ENCODE measurements at regions not wholly inside any gene's neighbourhood (a gene's known extent, or its start where the extent isn't known, plus 50 kb on each side); places are given as distances from the start of the nearest gene placed in this dataset.

DNA sequence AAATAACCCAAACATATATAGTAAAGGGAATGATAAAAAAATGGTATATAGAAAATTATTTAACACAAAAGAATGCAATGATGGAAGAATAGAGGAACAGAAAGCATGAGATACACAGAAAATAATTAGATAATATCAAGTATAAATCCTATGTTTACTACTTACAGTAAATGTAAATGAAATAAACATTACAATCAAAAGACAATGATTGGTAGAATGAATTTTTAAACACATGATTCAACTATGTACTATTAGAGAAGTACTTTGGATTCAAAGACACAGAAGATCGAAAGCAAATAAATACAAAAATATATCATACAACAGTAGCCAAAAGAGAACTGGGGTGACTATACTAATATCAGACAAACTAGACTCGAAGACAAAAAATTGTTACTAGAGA is 97.6 kb upstream of the PARD3B start:
- Histone ChIP-seq H3K4me2 (ENCODE audit: low read length) (no peak overlapping the region), H3K4me1 (ENCODE audit: insufficient read depth, low read length) (peaks cover 7% of the 10 kb centered on the region), H4K20me1 (ENCODE audit: insufficient read depth, low read length) (no peaks in the 10 kb centered on the region), H3K27me3 (ENCODE audit: insufficient read depth, low read length) (no peaks in the 10 kb centered on the region), H2AFZ (ENCODE audit: low read depth, low read length) (no peak overlapping the region), H3K4me3 (ENCODE audit: insufficient read depth, low read depth, low read length) (no peak overlapping the region), H3K9ac (ENCODE audit: low read length) (no peak overlapping the region), H3K27ac (ENCODE audit: low read depth, low read length) (no peak overlapping the region), H3K36me3 (ENCODE audit: insufficient read depth, low read length) (no peaks in the 10 kb centered on the region), H3K79me2 (ENCODE audit: insufficient read depth, low read length) (no peaks in the 10 kb centered on the region), H3K9me3 (ENCODE audit: insufficient read depth, low read depth, low read length) (no peaks in the 10 kb centered on the region)
- no peak for TF ChIP-seq EZH2 (IDR thresholded peaks at IDR 0.05; ENCODE audit: insufficient read depth, low read length)
- TF ChIP-seq, protein P1, sequence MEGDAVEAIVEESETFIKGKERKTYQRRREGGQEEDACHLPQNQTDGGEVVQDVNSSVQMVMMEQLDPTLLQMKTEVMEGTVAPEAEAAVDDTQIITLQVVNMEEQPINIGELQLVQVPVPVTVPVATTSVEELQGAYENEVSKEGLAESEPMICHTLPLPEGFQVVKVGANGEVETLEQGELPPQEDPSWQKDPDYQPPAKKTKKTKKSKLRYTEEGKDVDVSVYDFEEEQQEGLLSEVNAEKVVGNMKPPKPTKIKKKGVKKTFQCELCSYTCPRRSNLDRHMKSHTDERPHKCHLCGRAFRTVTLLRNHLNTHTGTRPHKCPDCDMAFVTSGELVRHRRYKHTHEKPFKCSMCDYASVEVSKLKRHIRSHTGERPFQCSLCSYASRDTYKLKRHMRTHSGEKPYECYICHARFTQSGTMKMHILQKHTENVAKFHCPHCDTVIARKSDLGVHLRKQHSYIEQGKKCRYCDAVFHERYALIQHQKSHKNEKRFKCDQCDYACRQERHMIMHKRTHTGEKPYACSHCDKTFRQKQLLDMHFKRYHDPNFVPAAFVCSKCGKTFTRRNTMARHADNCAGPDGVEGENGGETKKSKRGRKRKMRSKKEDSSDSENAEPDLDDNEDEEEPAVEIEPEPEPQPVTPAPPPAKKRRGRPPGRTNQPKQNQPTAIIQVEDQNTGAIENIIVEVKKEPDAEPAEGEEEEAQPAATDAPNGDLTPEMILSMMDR (IDR thresholded peaks at IDR 0.05; ENCODE audit: insufficient read depth, low read depth, low read length) = no peak
- Mint-ChIP-seq H3K27ac (ENCODE audit: unreplicated experiment) (no peak overlapping the region), H3K4me1 (ENCODE audit: low read depth, unreplicated experiment) (peaks cover 21% of the 10 kb centered on the region), H3K27me3 (ENCODE audit: low read depth, unreplicated experiment) (no peaks in the 10 kb centered on the region), H3K4me3 (ENCODE audit: unreplicated experiment) (no peak overlapping the region), H3K36me3 (ENCODE audit: low read depth, unreplicated experiment) (no peaks in the 10 kb centered on the region), H3K9me3 (ENCODE audit: unreplicated experiment) (no peaks in the 10 kb centered on the region)
- FAIRE-seq (no peak), DNase-seq (ENCODE audit: low read depth) (no peak)

DNA sequence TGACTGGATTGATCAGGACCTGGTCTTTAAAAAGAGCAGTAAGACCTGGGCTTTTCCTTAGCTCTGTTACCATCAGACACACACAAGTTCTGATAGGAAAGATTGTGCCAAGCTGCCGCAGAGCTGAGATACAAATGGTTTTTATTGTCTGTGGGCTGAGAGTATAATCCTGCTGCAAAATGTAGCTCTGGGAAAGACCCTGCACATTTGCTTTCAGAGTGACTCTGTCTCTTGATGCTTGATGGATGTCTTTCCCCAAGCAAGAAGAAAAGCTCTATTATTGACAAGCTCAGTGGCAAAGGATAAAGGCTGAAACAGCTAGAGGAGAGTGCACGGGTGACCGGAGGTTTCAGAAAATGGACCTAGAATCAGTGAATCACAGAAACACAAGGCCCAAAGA is 95.3 kb upstream of the PARD3B start:
- Histone ChIP-seq H3K27me3 (ENCODE audit: insufficient read depth, low read length) (no peaks in the 10 kb centered on the region), H3K27ac (ENCODE audit: low read depth, low read length) (no peak overlapping the region), H2AFZ (ENCODE audit: low read depth, low read length) (no peak overlapping the region), H3K9me3 (ENCODE audit: insufficient read depth, low read depth, low read length) (no peaks in the 10 kb centered on the region), H3K4me1 (ENCODE audit: insufficient read depth, low read length) (peaks cover 11% of the 10 kb centered on the region), H4K20me1 (ENCODE audit: insufficient read depth, low read length) (no peaks in the 10 kb centered on the region), H3K4me3 (ENCODE audit: insufficient read depth, low read depth, low read length) (no peak overlapping the region), H3K79me2 (ENCODE audit: insufficient read depth, low read length) (no peaks in the 10 kb centered on the region), H3K4me2 (ENCODE audit: low read length) (no peak overlapping the region), H3K36me3 (ENCODE audit: insufficient read depth, low read length) (no peaks in the 10 kb centered on the region), H3K9ac (ENCODE audit: low read length) (no peak overlapping the region)
- no peaks in the 10 kb centered on the region for H3K9me3 Mint-ChIP-seq (ENCODE audit: unreplicated experiment)
- peak overlapping the region; percentile 23 for H3K27ac Mint-ChIP-seq (ENCODE audit: unreplicated experiment)
- no peaks in the 10 kb centered on the region for H3K27me3 Mint-ChIP-seq (ENCODE audit: low read depth, unreplicated experiment)
- no peak for DNase-seq (ENCODE audit: low read depth)
- TF ChIP-seq, protein P1 (IDR thresholded peaks at IDR 0.05; ENCODE audit: insufficient read depth, low read depth, low read length) = no peak
- TF ChIP-seq EZH2 (IDR thresholded peaks at IDR 0.05; ENCODE audit: insufficient read depth, low read length) = no peak
- no peak overlapping the region for H3K4me3 Mint-ChIP-seq (ENCODE audit: unreplicated experiment)
- H3K4me1 Mint-ChIP-seq (ENCODE audit: low read depth, unreplicated experiment) = peaks cover 33% of the 10 kb centered on the region
- no peak for FAIRE-seq
- no peaks in the 10 kb centered on the region for H3K36me3 Mint-ChIP-seq (ENCODE audit: low read depth, unreplicated experiment)

DNA sequence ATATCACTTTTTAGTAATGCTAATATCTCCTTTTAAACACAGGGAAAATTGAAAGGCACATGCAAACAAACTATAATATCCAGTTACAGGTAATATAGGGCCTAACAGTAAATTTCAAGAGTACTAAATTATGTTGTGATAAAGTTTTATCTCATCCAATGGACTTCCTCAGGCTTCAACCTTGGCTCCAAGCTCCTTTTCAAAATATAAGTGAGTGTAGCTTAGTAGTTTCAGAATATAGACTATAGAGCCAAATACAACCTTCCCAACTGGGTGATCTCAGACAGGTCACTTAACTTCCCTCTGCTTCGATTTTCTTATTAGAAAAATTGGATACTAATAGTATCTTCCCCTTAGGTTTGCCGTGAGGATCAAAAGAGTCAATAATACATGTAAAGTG is 93.5 kb upstream of the PARD3B start:
- H3K9me3 Mint-ChIP-seq (ENCODE audit: unreplicated experiment) = no peaks in the 10 kb centered on the region
- no peak for TF ChIP-seq EZH2 (IDR thresholded peaks at IDR 0.05; ENCODE audit: insufficient read depth, low read length)
- TF ChIP-seq, protein P1 (IDR thresholded peaks at IDR 0.05; ENCODE audit: insufficient read depth, low read depth, low read length) = no peak
- peak overlapping the region; percentile 97 for H3K27ac Mint-ChIP-seq (ENCODE audit: unreplicated experiment)
- peak overlapping the region; percentile 91 for H3K27ac ChIP-seq (ENCODE audit: low read depth, low read length)
- peak; percentile 32 for FAIRE-seq
- no peak overlapping the region for H2AFZ ChIP-seq (ENCODE audit: low read depth, low read length)
- peak overlapping the region; percentile 79 for H3K4me2 ChIP-seq (ENCODE audit: low read length)
- no peak for DNase-seq (ENCODE audit: low read depth)
- H3K4me1 ChIP-seq (ENCODE audit: insufficient read depth, low read length) = peaks cover 11% of the 10 kb centered on the region
- H3K4me3 Mint-ChIP-seq (ENCODE audit: unreplicated experiment) = no peak overlapping the region
- peak overlapping the region; percentile 81 for H3K9ac ChIP-seq (ENCODE audit: low read length)
- H3K9me3 ChIP-seq (ENCODE audit: insufficient read depth, low read depth, low read length) = no peaks in the 10 kb centered on the region
- H3K36me3 ChIP-seq (ENCODE audit: insufficient read depth, low read length) = no peaks in the 10 kb centered on the region
- H3K4me3 ChIP-seq (ENCODE audit: insufficient read depth, low read depth, low read length) = peak overlapping the region; percentile 32
- H3K27me3 Mint-ChIP-seq (ENCODE audit: low read depth, unreplicated experiment) = no peaks in the 10 kb centered on the region
- H3K36me3 Mint-ChIP-seq (ENCODE audit: low read depth, unreplicated experiment) = no peaks in the 10 kb centered on the region
- H3K4me1 Mint-ChIP-seq (ENCODE audit: low read depth, unreplicated experiment) = peaks cover 33% of the 10 kb centered on the region
- no peaks in the 10 kb centered on the region for H3K79me2 ChIP-seq (ENCODE audit: insufficient read depth, low read length)
- H3K27me3 ChIP-seq (ENCODE audit: insufficient read depth, low read length) = no peaks in the 10 kb centered on the region
- no peaks in the 10 kb centered on the region for H4K20me1 ChIP-seq (ENCODE audit: insufficient read depth, low read length)
